ENCODE measurements at regions not wholly inside any gene's neighbourhood (a gene's known extent, or its start where the extent isn't known, plus 50 kb on each side); places are given as distances from the start of the nearest gene placed in this dataset.
"Not testable (repeated sequence)": the region's sequence is repeated elsewhere in the genome, so short reads cannot be mapped to it uniquely, and the experiment has no call there.

GRCh38 chr3:75193797-75194196, 470.3 kb upstream of the FRG2C start:
- peaks cover 2% of the 10 kb centered on the region for H3K9me3 ChIP-seq (ENCODE audit: control insufficient read depth, low read length)
- no peaks in the 10 kb centered on the region for H3K36me3 ChIP-seq (ENCODE audit: control insufficient read depth, insufficient read depth, low read length, severe bottlenecking)
- peaks cover 26% of the 10 kb centered on the region for H3K27me3 ChIP-seq (replicated peaks; ENCODE audit: control insufficient read depth, insufficient read depth, low read length)
- H3K4me1 ChIP-seq (ENCODE audit: control insufficient read depth, insufficient read depth, low read length), result no peaks in the 10 kb centered on the region
- DNase-seq (ENCODE audit: low read depth), result no peak
- H3K9ac ChIP-seq (ENCODE audit: low read length), result no peak overlapping the region
- H3K4me3 ChIP-seq (ENCODE audit: low read length), result no peak overlapping the region

- not testable (repeated sequence) for H3K36me3 ChIP-seq (ENCODE audit: control insufficient read depth, insufficient read depth, low read length, severe bottlenecking); H3K9ac ChIP-seq (ENCODE audit: low read length); H3K4me1 ChIP-seq (ENCODE audit: control insufficient read depth, insufficient read depth, low read length); DNase-seq (ENCODE audit: low read depth); H3K9me3 ChIP-seq (ENCODE audit: control insufficient read depth, low read length); H3K27me3 ChIP-seq (replicated peaks; ENCODE audit: control insufficient read depth, insufficient read depth, low read length); H3K4me3 ChIP-seq (ENCODE audit: low read length)
Observed at GRCh38 chr3:75214332-75214731, 449.8 kb upstream of the FRG2C start.

- H3K4me3 ChIP-seq (ENCODE audit: low read length), result no peak overlapping the region
- no peak overlapping the region for H3K9ac ChIP-seq (ENCODE audit: low read length)
- no peaks in the 10 kb centered on the region for H3K27me3 ChIP-seq (replicated peaks; ENCODE audit: control insufficient read depth, insufficient read depth, low read length)
- H3K36me3 ChIP-seq (ENCODE audit: control insufficient read depth, insufficient read depth, low read length, severe bottlenecking), result no peaks in the 10 kb centered on the region
- H3K9me3 ChIP-seq (ENCODE audit: control insufficient read depth, low read length), result no peaks in the 10 kb centered on the region
- no peaks in the 10 kb centered on the region for H3K4me1 ChIP-seq (ENCODE audit: control insufficient read depth, insufficient read depth, low read length)
- no peak for DNase-seq (ENCODE audit: low read depth)
Observed at GRCh38 chr3:75218577-75218976, 445.6 kb upstream of the FRG2C start.

GRCh38 chr3:75220932-75221331, 443.2 kb upstream of the FRG2C start:
- Histone ChIP-seq H3K27me3 (replicated peaks; ENCODE audit: control insufficient read depth, insufficient read depth, low read length) (no peaks in the 10 kb centered on the region), H3K36me3 (ENCODE audit: control insufficient read depth, insufficient read depth, low read length, severe bottlenecking) (no peaks in the 10 kb centered on the region), H3K9ac (ENCODE audit: low read length) (no peak overlapping the region), H3K4me3 (ENCODE audit: low read length) (no peak overlapping the region), H3K4me1 (ENCODE audit: control insufficient read depth, insufficient read depth, low read length) (no peaks in the 10 kb centered on the region), H3K9me3 (ENCODE audit: control insufficient read depth, low read length) (no peaks in the 10 kb centered on the region)
- DNase-seq (ENCODE audit: low read depth), result no peak

GRCh38 chr3:75224412-75224811, 439.7 kb upstream of the FRG2C start:
- Histone ChIP-seq H3K9ac (ENCODE audit: low read length) (no peak overlapping the region), H3K27me3 (replicated peaks; ENCODE audit: control insufficient read depth, insufficient read depth, low read length) (peaks cover 9% of the 10 kb centered on the region), H3K36me3 (ENCODE audit: control insufficient read depth, insufficient read depth, low read length, severe bottlenecking) (no peaks in the 10 kb centered on the region), H3K4me3 (ENCODE audit: low read length) (no peak overlapping the region), H3K9me3 (ENCODE audit: control insufficient read depth, low read length) (no peaks in the 10 kb centered on the region), H3K4me1 (ENCODE audit: control insufficient read depth, insufficient read depth, low read length) (no peaks in the 10 kb centered on the region)
- no peak for DNase-seq (ENCODE audit: low read depth)

GRCh38 chr3:75232216-75232615, 431.9 kb upstream of the FRG2C start:
- peak; percentile 3 for DNase-seq (ENCODE audit: low read depth)
- Histone ChIP-seq H3K9me3 (ENCODE audit: control insufficient read depth, low read length) (no peaks in the 10 kb centered on the region), H3K4me1 (ENCODE audit: control insufficient read depth, insufficient read depth, low read length) (peaks cover 3% of the 10 kb centered on the region), H3K36me3 (ENCODE audit: control insufficient read depth, insufficient read depth, low read length, severe bottlenecking) (no peaks in the 10 kb centered on the region), H3K9ac (ENCODE audit: low read length) (no peak overlapping the region), H3K27me3 (replicated peaks; ENCODE audit: control insufficient read depth, insufficient read depth, low read length) (peaks cover 14% of the 10 kb centered on the region), H3K4me3 (ENCODE audit: low read length) (no peak overlapping the region)

- H3K4me1 ChIP-seq (ENCODE audit: control insufficient read depth, insufficient read depth, low read length), result peaks cover 3% of the 10 kb centered on the region
- no peak overlapping the region for H3K9ac ChIP-seq (ENCODE audit: low read length)
- DNase-seq (ENCODE audit: low read depth), result no peak
- H3K36me3 ChIP-seq (ENCODE audit: control insufficient read depth, insufficient read depth, low read length, severe bottlenecking), result no peaks in the 10 kb centered on the region
- no peak overlapping the region for H3K4me3 ChIP-seq (ENCODE audit: low read length)
- no peaks in the 10 kb centered on the region for H3K9me3 ChIP-seq (ENCODE audit: control insufficient read depth, low read length)
- peaks cover 3% of the 10 kb centered on the region for H3K27me3 ChIP-seq (replicated peaks; ENCODE audit: control insufficient read depth, insufficient read depth, low read length)
Observed at GRCh38 chr3:75235631-75236030, 428.5 kb upstream of the FRG2C start.

GRCh38 chr3:75237053-75237452, 427.1 kb upstream of the FRG2C start:
- Histone ChIP-seq H3K9ac (ENCODE audit: low read length) (no peak overlapping the region), H3K36me3 (ENCODE audit: control insufficient read depth, insufficient read depth, low read length, severe bottlenecking) (no peaks in the 10 kb centered on the region), H3K27me3 (replicated peaks; ENCODE audit: control insufficient read depth, insufficient read depth, low read length) (peaks cover 3% of the 10 kb centered on the region), H3K9me3 (ENCODE audit: control insufficient read depth, low read length) (no peaks in the 10 kb centered on the region), H3K4me3 (ENCODE audit: low read length) (no peak overlapping the region), H3K4me1 (ENCODE audit: control insufficient read depth, insufficient read depth, low read length) (peaks cover 3% of the 10 kb centered on the region)
- DNase-seq (ENCODE audit: low read depth), result no peak

GRCh38 chr3:75237477-75237876, 426.7 kb upstream of the FRG2C start:
- Histone ChIP-seq H3K9me3 (ENCODE audit: control insufficient read depth, low read length) (no peaks in the 10 kb centered on the region), H3K4me1 (ENCODE audit: control insufficient read depth, insufficient read depth, low read length) (peaks cover 3% of the 10 kb centered on the region), H3K36me3 (ENCODE audit: control insufficient read depth, insufficient read depth, low read length, severe bottlenecking) (no peaks in the 10 kb centered on the region), H3K9ac (ENCODE audit: low read length) (no peak overlapping the region), H3K27me3 (replicated peaks; ENCODE audit: control insufficient read depth, insufficient read depth, low read length) (peaks cover 3% of the 10 kb centered on the region), H3K4me3 (ENCODE audit: low read length) (no peak overlapping the region)
- peak; percentile 9 for DNase-seq (ENCODE audit: low read depth)

GRCh38 chr3:75241226-75241962, 422.7 kb upstream of the FRG2C start:
- not testable (repeated sequence) for H3K9ac ChIP-seq (ENCODE audit: low read length); H3K9me3 ChIP-seq (ENCODE audit: control insufficient read depth, low read length); H3K27me3 ChIP-seq (replicated peaks; ENCODE audit: control insufficient read depth, insufficient read depth, low read length); DNase-seq (ENCODE audit: low read depth); H3K36me3 ChIP-seq (ENCODE audit: control insufficient read depth, insufficient read depth, low read length, severe bottlenecking); H3K4me1 ChIP-seq (ENCODE audit: control insufficient read depth, insufficient read depth, low read length)
- peak overlapping the region; percentile 23 for H3K4me3 ChIP-seq (ENCODE audit: low read length)

GRCh38 chr3:75242012-75242735, 422.0 kb upstream of the FRG2C start:
- Histone ChIP-seq H3K4me3 (ENCODE audit: low read length) (peak overlapping the region; percentile 23), H3K36me3 (ENCODE audit: control insufficient read depth, insufficient read depth, low read length, severe bottlenecking) (no peaks in the 10 kb centered on the region), H3K9ac (ENCODE audit: low read length) (no peak overlapping the region), H3K4me1 (ENCODE audit: control insufficient read depth, insufficient read depth, low read length) (peaks cover under 1% of the 10 kb centered on the region), H3K9me3 (ENCODE audit: control insufficient read depth, low read length) (no peaks in the 10 kb centered on the region), H3K27me3 (replicated peaks; ENCODE audit: control insufficient read depth, insufficient read depth, low read length) (peaks cover 3% of the 10 kb centered on the region)
- no peak for DNase-seq (ENCODE audit: low read depth)

All from adipocyte (in vitro differentiated cells).